GM19467 (cell line): ENCODE measurements at regions not wholly inside any gene's neighbourhood (a gene's known extent, or its start where the extent isn't known, plus 50 kb on each side); places are given as distances from the start of the nearest gene placed in this dataset.
"Not testable (repeated sequence)": the region's sequence is repeated elsewhere in the genome, so short reads cannot be mapped to it uniquely, and the experiment has no call there.

Experiments
- ATAC-seq: cut with Tn5 transposase; IDR thresholded peaks from one replicate; pipeline ENCODE4 v1.9.1; 2021; ENCODE audit warnings: mild to moderate bottlenecking, moderate library complexity; ENCODE audit not compliant: unreplicated experiment

- ATAC-seq: no peak
These were observed 126.7 kb upstream of the SHB start for GRCh38 chr9:38195737-38196161.

GRCh38 chr9:38194870-38195269, 125.8 kb upstream of the SHB start:
- ATAC-seq: no peak

GRCh38 chr9:38192731-38193265, 123.8 kb upstream of the SHB start:
- ATAC-seq: no peak

- no peak for ATAC-seq
These were observed 117.5 kb upstream of the SHB start for GRCh38 chr9:38186404-38187115.

GRCh38 chr9:38185647-38186403, 116.8 kb upstream of the SHB start:
- no peak for ATAC-seq

GRCh38 chr9:38183994-38184568, 115.1 kb upstream of the SHB start:
- no peak for ATAC-seq

- ATAC-seq: no peak
These were observed 113.3 kb upstream of the SHB start for GRCh38 chr9:38182321-38182720.

GRCh38 chr9:38181866-38182265, 112.8 kb upstream of the SHB start:
- no peak for ATAC-seq

GRCh38 chr9:38181232-38181631, 112.2 kb upstream of the SHB start:
- no peak for ATAC-seq

GRCh38 chr9:38180656-38181055, 111.6 kb upstream of the SHB start:
- no peak for ATAC-seq

GRCh38 chr9:38179965-38180364, 110.9 kb upstream of the SHB start:
- no peak for ATAC-seq

GRCh38 chr9:38178237-38178636, 109.2 kb upstream of the SHB start:
- no peak for ATAC-seq

GRCh38 chr9:38177680-38178079, 108.7 kb upstream of the SHB start:
- ATAC-seq: no peak

- ATAC-seq: no peak
These were observed 107.2 kb upstream of the SHB start for GRCh38 chr9:38176251-38176650.

- ATAC-seq: no peak
These were observed 106.4 kb upstream of the SHB start for GRCh38 chr9:38175423-38175822.

- no peak for ATAC-seq
These were observed 103.6 kb upstream of the SHB start for GRCh38 chr9:38172586-38172985.

- ATAC-seq: no peak
These were observed 102.9 kb upstream of the SHB start for GRCh38 chr9:38171926-38172325.

GRCh38 chr9:38171538-38171884, 102.5 kb upstream of the SHB start:
- ATAC-seq: no peak

GRCh38 chr9:38170763-38171537, 101.9 kb upstream of the SHB start:
- ATAC-seq: not testable (repeated sequence)

- not testable (repeated sequence) for ATAC-seq
These were observed 101.1 kb upstream of the SHB start for GRCh38 chr9:38170155-38170554.

- ATAC-seq: no peak
These were observed 97.5 kb upstream of the SHB start for GRCh38 chr9:38166501-38166900.
